Activated T-cell treated with anti-CD3 and anti-CD28 coated beads, Interleukin-2, amount 50 U/mL, for 72 hours (primary cell): ENCODE measurements at regions not wholly inside any gene's neighbourhood (a gene's known extent, or its start where the extent isn't known, plus 50 kb on each side); places are given as distances from the start of the nearest gene placed in this dataset.
A peak's percentile ranks its signal among the peaks of the same experiment; 100 is the strongest.

Experiments used
- ATAC-seq, 2 donors: fragments of 150-1000 bp; cut with Tn5 transposase; replicated peaks in 1 of 2; 2 replicates each; pipeline ENCODE4 v1.10.0; 2021; ENCODE audit warnings: moderate library complexity in 2 of 2, mild to moderate bottlenecking in 1 of 2
- DNase-seq, 2 donors: peaks; one replicate each; pipeline ENCODE4 v3.0.0; 2021 to 2022; ENCODE audit warnings: mixed read lengths in 1 of 2
- H3K27ac Mint-ChIP-seq: one replicate; pipeline ENCODE4 v1.8.0; 2022; ENCODE audit warnings: mild to moderate bottlenecking, moderate library complexity, mixed read lengths
- H3K27me3 Mint-ChIP-seq: one replicate; pipeline ENCODE4 v1.8.0; 2022; ENCODE audit warnings: low read depth, mixed read lengths
- H3K36me3 Mint-ChIP-seq, 2 donors: one replicate each; pipeline ENCODE4 v1.8.0; 2022; ENCODE audit warnings: mixed read lengths in 2 of 2, mild to moderate bottlenecking in 1 of 2; ENCODE audit not compliant: insufficient read depth in 2 of 2
- H3K4me1 Mint-ChIP-seq: one replicate; pipeline ENCODE4 v1.8.0; 2022; ENCODE audit warnings: low read depth, mixed read lengths
- H3K4me3 Mint-ChIP-seq, 2 donors: one replicate each; pipeline ENCODE4 v1.8.0; 2022; ENCODE audit warnings: mild to moderate bottlenecking in 2 of 2, mixed read lengths in 2 of 2, moderate library complexity in 2 of 2
- H3K9me3 Mint-ChIP-seq, 2 donors: one replicate each; pipeline ENCODE4 v1.8.0; 2022; ENCODE audit warnings: mixed read lengths in 2 of 2

DNA sequence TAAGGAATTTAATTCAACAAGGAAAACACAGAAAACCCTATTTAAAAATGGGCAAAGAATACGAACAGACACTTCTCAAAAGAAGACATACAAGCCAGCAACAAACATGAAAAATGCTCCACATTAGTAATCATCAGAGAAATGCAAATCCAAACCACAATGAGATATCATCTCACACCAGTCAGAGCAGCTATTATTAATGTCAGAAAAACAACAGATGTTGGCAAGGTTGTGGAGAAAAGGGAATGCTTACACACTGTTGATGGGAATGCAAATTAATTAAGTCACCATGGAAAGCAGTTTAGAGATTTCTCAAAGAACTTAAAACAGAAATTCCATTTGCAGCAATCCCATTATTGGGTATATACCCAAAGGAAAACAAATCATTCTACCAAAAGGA, 55.2 kb downstream of the GCC1 start:
- ATAC-seq (no peak), DNase-seq (no peak)
- Mint-ChIP-seq H3K9me3 (peaks cover 4% of the 10 kb centered on the region in 2 donors), H3K36me3 (peaks cover 0 to 1% of the 10 kb centered on the region in 2 donors), H3K27ac (no peak overlapping the region), H3K4me1 (no peaks in the 10 kb centered on the region), H3K4me3 (no peak overlapping the region), H3K27me3 (peaks cover 26% of the 10 kb centered on the region)

DNA sequence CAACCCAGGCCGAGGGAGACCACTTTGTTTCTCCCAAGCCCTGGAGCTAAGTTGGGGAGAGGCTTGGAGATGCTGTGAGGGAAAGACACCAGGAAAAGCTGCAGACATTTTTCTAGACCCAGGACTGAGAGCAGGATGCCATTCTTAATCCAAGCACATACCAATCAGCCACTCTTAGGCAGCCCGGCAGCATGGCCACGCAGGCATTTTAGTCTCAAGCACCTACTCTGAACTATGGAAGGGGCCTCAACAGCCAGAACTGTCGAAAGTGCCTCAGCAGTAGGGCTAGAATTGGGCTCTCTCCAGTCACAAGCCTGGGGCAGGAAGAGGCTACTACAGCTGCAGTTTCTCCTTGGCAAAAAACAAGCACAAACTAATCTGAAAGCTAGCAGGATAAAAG, 57.8 kb downstream of the GCC1 start:
- Mint-ChIP-seq H3K36me3 (peaks cover 0 to 1% of the 10 kb centered on the region in 2 donors), H3K4me3 (no peak overlapping the region), H3K4me1 (no peaks in the 10 kb centered on the region), H3K27ac (no peak overlapping the region), H3K27me3 (peaks cover 26% of the 10 kb centered on the region), H3K9me3 (peaks cover 4 to 6% of the 10 kb centered on the region in 2 donors)
- ATAC-seq (no peak), DNase-seq (no peak)

DNA sequence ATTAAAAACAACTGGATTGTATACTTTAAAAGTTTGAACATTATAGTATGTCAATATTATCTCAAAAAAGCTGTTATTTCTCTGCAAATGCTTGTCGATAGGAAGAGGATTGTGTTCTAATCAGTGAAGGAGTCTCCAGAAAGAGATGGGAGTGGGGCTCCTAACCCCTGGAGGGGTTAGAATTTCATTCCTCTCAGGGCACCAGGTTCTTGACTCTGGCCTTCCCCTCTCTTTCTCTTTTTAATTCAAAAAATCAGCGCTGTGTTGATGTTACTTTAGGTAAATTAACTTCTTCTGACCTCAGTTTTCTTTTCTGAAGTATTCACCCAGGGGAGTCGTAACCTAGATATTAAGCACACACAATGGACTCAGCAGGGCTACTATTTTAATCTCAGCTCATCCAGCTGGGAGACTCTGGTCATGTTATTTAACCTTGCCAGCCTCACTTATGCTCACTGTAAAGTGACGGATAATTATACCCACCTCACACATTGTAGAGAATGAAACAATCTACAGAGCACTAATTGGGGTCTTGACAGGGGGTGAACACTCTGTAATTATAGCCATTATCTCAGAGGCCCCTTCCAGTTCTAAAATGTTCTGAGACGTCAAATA, 59.4 kb downstream of the GCC1 start:
- H3K27me3 Mint-ChIP-seq = peaks cover 34% of the 10 kb centered on the region
- DNase-seq (no peak), ATAC-seq (no peak)
- peaks cover 0 to 3% of the 10 kb centered on the region in 2 donors for H3K36me3 Mint-ChIP-seq
- H3K27ac Mint-ChIP-seq = no peak overlapping the region
- no peak overlapping the region for H3K4me3 Mint-ChIP-seq
- peaks cover 5 to 10% of the 10 kb centered on the region in 2 donors for H3K9me3 Mint-ChIP-seq
- no peaks in the 10 kb centered on the region for H3K4me1 Mint-ChIP-seq

DNA sequence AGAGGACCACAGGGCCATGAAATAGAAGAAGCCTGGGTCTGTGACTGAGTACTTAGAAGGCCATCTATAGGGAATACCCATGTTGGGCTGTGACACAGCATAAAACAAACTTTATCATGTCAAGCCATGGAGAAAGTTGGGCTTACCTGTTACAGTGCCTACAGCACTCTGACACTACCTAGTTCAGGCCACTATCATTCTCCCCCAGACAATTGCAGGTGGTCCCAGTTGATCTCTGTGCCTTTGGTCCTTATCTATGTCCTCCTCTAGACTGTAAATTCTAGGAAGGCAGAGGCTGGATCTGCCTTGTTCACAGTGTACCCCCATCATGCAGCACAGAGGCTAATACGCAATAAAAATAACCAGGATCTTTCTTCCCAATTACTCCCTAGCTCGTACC, 69.1 kb downstream of the GCC1 start:
- no peaks in the 10 kb centered on the region for H3K9me3 Mint-ChIP-seq
- H3K27ac Mint-ChIP-seq = no peak overlapping the region
- H3K4me3 Mint-ChIP-seq = no peak overlapping the region
- ATAC-seq (no peak), DNase-seq (no peak)
- no peaks in the 10 kb centered on the region for H3K36me3 Mint-ChIP-seq
- no peaks in the 10 kb centered on the region for H3K4me1 Mint-ChIP-seq
- peaks cover 15% of the 10 kb centered on the region for H3K27me3 Mint-ChIP-seq

DNA sequence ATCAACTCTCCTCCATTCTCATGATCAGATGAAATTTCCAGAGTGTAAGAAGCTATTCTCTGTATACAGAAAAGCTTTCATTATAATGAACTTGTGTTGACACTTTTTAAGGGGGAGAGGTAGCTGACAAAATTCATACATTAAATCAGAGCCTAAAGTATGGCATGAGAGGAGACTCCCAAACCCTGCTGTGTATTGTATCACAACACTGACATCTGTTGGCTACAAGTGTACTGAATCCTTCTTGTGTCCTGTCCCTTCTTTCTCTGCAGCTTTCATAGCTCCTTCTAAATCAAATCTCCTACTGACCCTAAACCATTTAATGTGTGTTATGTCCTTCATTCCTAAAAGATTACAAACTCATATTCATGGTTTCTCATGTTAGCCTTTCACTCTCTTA, 70.9 kb downstream of the GCC1 start:
- H3K36me3 Mint-ChIP-seq = no peaks in the 10 kb centered on the region
- ATAC-seq (peak; percentile 44 to 57), DNase-seq (no peak)
- no peak overlapping the region for H3K4me3 Mint-ChIP-seq
- no peaks in the 10 kb centered on the region for H3K9me3 Mint-ChIP-seq
- H3K27me3 Mint-ChIP-seq = peaks cover 14% of the 10 kb centered on the region
- no peaks in the 10 kb centered on the region for H3K4me1 Mint-ChIP-seq
- H3K27ac Mint-ChIP-seq = no peak overlapping the region

DNA sequence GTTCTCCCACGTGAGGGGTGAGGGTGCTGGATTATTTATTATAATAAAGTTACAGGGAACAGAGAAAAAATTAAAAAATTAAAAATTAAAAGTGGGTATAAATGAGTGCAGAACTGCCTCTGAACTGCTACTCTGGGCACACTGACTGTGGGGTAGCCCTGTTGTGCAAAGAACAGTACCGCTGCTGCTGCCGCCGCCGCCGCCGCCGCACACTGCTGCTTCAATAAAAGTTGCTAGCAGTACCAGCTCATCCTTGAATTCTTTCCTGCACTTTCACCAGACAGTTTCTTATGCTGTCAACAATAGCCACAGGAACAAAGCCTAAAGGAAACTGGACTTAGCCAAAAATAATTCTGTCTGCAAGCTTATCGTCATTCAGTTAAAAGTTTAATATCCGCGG, 72.1 kb downstream of the GCC1 start:
- Mint-ChIP-seq H3K9me3 (no peaks in the 10 kb centered on the region), H3K4me3 (no peak overlapping the region), H3K36me3 (no peaks in the 10 kb centered on the region), H3K27ac (no peak overlapping the region), H3K4me1 (no peaks in the 10 kb centered on the region), H3K27me3 (peaks cover 15% of the 10 kb centered on the region)
- no peak for ATAC-seq
- no peak for DNase-seq

DNA sequence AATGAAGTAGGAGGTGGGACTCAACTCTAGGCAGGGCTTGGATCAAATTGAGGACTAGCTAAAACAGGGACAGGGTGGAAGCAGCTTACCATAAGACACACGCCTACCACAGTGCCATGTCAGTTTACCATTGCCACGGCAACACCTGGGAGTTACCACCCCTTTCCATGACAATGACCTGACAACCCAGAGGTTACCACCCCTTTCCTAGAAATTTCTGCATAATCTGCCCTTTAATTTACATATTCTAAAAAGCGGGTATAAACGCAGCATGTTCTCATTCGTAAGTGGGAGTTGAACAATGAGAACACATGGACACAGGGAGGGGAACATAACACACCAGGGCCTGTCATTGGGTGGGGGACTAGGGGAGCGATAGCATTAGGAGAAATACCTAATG, 72.7 kb downstream of the GCC1 start:
- no peaks in the 10 kb centered on the region for H3K9me3 Mint-ChIP-seq
- H3K27ac Mint-ChIP-seq = peak overlapping the region; percentile 69
- no peak overlapping the region for H3K4me3 Mint-ChIP-seq
- no peak for ATAC-seq
- DNase-seq = no peak
- H3K4me1 Mint-ChIP-seq = no peaks in the 10 kb centered on the region
- peaks cover 21% of the 10 kb centered on the region for H3K27me3 Mint-ChIP-seq
- H3K36me3 Mint-ChIP-seq = no peaks in the 10 kb centered on the region

DNA sequence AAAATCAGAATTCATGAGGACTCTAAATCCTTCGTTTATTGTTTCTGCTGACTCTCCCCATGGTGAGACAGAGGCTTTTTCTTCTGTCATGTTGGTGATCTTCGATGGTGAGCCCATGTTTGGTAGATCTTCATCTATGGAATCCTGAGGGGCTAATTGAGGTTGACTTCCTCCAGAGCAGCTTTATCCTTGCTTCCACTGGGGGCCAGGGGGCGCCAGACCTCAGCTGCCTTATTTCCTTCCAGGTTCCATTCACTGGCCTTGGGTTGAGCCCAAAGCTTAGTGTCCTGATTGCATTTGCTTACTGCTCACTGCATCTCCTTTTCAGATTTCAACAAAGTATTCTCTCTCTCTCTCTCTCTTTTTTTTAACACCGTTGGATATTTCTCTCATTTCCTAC, 80.7 kb downstream of the GCC1 start:
- H3K9me3 Mint-ChIP-seq = no peaks in the 10 kb centered on the region
- H3K4me3 Mint-ChIP-seq = no peak overlapping the region
- no peaks in the 10 kb centered on the region for H3K36me3 Mint-ChIP-seq
- H3K27me3 Mint-ChIP-seq = peaks cover 29% of the 10 kb centered on the region
- ATAC-seq = no peak
- DNase-seq = peak; percentile 13 to 20
- no peak overlapping the region for H3K27ac Mint-ChIP-seq
- H3K4me1 Mint-ChIP-seq = no peaks in the 10 kb centered on the region

DNA sequence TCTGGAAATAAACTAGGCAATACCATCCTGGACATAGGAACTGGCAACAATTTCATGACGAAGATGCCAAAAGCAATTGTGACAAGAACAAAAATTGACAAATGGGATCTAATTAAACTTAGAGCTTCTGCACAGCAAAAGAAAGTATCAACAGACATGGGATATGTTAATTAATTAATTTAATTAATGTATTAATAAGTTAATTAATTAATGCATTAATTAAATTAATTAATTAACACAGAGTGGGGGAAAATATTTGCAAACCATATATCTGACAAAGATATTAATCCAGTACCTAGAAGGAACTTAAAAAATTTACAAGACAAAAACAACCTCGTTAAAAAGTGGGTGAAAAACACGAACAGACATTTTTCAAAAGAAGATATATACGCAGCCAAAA, 83.6 kb downstream of the GCC1 start:
- H3K9me3 Mint-ChIP-seq = no peaks in the 10 kb centered on the region
- H3K27ac Mint-ChIP-seq = no peak overlapping the region
- H3K27me3 Mint-ChIP-seq = peaks cover 11% of the 10 kb centered on the region
- H3K4me1 Mint-ChIP-seq = no peaks in the 10 kb centered on the region
- no peaks in the 10 kb centered on the region for H3K36me3 Mint-ChIP-seq
- no peak overlapping the region for H3K4me3 Mint-ChIP-seq
- no peak for DNase-seq
- no peak for ATAC-seq

DNA sequence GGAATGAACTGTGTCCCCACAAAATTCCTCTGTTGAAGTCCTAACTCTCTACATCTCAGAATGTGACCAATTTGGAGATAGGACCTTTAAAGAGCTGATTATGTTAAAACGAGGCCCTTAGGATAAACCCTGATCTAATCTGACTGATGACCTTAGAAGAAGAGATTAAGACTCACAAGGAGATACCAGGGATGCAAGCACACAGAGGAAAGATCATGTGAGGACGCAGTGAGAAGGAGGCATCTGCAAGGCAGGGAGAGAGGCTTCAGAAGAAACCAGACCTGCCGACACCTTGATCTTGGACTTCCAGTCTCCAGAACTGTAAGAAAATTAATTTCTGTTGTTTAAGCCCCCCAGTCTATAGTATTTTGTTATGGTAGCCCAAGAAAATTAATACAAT, 94.9 kb upstream of the ZNF800 start:
- Mint-ChIP-seq H3K27ac (no peak overlapping the region), H3K4me1 (peaks cover 23% of the 10 kb centered on the region), H3K9me3 (peaks cover 0 to 2% of the 10 kb centered on the region in 2 donors), H3K4me3 (no peak overlapping the region), H3K27me3 (peaks cover 6% of the 10 kb centered on the region), H3K36me3 (no peaks in the 10 kb centered on the region)
- ATAC-seq = no peak
- no peak for DNase-seq

DNA sequence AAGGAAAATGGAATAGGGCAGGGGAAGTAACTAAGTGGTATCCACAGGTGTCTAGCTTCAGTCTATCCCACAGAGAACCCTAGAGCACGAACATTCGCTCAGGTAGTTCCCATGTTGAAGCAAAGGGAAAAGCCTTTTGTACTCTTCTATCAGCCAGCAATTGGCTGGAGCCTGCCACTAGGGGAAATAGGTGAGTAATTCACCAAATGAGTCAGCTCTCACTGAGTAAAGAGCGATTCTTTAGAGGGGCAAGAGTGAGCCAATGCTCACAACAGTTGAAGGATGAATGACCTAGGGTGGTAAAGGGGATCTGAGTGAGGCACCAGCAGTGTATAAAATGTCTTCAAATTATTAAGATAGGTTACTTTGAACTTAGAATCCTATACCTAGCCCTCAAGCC, 94.1 kb upstream of the ZNF800 start:
- peak; percentile 79 to 81 for ATAC-seq
- Mint-ChIP-seq H3K27ac (no peak overlapping the region), H3K9me3 (peaks cover 0 to 2% of the 10 kb centered on the region in 2 donors), H3K36me3 (no peaks in the 10 kb centered on the region), H3K27me3 (peaks cover 6% of the 10 kb centered on the region), H3K4me3 (no peak overlapping the region), H3K4me1 (peaks cover 23% of the 10 kb centered on the region)
- peak in 1 of 2 donors; percentile 23 for DNase-seq

DNA sequence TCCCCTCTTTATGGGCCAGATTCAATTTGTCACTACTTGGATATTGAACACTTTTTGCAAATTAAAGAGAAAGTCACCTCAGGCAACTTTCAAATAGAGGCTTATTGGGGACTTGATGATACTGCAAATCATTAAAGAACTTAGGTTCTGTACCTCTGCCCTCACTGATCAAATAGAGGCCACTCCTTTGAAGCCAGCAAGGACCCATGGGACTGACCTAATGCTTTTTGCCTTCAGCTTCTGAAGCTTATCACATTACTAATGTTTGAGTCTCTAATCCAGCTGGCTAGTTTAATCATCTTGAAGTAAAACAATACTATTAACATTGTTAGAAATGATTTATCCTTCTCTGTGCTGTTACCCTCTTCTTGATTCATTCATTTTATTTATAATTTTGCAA, 93.0 kb upstream of the ZNF800 start:
- Mint-ChIP-seq H3K9me3 (peaks cover 0 to 2% of the 10 kb centered on the region in 2 donors), H3K36me3 (no peaks in the 10 kb centered on the region), H3K27me3 (no peaks in the 10 kb centered on the region), H3K4me3 (peak overlapping the region in 1 of 2 donors; percentile 58), H3K27ac (no peak overlapping the region), H3K4me1 (peaks cover 23% of the 10 kb centered on the region)
- ATAC-seq = no peak
- DNase-seq = no peak

DNA sequence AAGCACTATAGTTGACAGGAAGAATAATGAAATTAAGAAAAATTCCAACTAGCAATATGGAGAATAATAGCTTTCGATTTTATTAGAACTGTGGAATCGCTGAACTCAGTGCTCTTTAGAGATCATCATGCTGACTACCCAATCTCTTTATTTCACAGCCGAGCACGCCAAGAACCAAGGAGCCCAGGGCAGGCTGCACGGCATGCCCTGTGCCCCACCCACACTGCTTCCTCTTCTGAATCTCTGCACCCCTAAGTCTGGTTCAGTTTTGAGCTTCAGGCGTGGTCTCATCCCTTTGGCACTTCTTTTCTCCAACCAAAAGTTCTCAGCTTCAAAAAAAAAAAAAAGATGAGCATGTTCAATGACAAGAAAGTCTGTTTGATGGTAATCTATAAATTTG, 92.4 kb upstream of the ZNF800 start:
- no peak overlapping the region for H3K27ac Mint-ChIP-seq
- no peak for ATAC-seq
- no peaks in the 10 kb centered on the region for H3K9me3 Mint-ChIP-seq
- H3K4me3 Mint-ChIP-seq = peak overlapping the region; percentile 21 to 58
- H3K4me1 Mint-ChIP-seq = peaks cover 23% of the 10 kb centered on the region
- H3K36me3 Mint-ChIP-seq = no peaks in the 10 kb centered on the region
- DNase-seq = no peak
- H3K27me3 Mint-ChIP-seq = no peaks in the 10 kb centered on the region

DNA sequence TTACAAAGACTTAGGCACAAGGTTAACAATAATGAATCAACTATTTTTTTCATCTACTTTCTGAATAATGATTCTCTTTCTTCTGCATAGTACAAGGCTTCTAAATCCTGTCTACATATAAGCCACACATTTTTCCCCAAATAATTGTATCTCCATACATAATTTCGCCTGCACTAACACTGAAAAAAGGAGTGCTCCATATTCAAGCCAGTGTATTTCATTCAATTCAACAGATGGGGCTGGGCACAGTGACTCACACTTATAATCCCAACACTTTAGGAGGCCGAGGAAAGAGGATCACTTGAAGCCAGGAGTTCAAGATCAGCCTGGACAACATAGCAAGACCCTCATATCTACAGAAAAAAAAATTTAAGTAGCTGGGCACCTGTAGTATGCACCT, 86.0 kb upstream of the ZNF800 start:
- peaks cover 18% of the 10 kb centered on the region for H3K4me1 Mint-ChIP-seq
- DNase-seq = no peak
- H3K27ac Mint-ChIP-seq = no peak overlapping the region
- no peaks in the 10 kb centered on the region for H3K27me3 Mint-ChIP-seq
- H3K9me3 Mint-ChIP-seq = no peaks in the 10 kb centered on the region
- no peak for ATAC-seq
- H3K4me3 Mint-ChIP-seq = no peak overlapping the region
- H3K36me3 Mint-ChIP-seq = no peaks in the 10 kb centered on the region
